Endothelial cell of umbilical vein (primary cell): ENCODE measurements at regions not wholly inside any gene's neighbourhood (a gene's known extent, or its start where the extent isn't known, plus 50 kb on each side); places are given as distances from the start of the nearest gene placed in this dataset.

Source experiments
- BruUV-seq: library from RNA; stranded (reverse); fragments of 400-500 nt; replicated peaks from 2 replicates; lab custom pipeline; 2021; lab: Mats Ljungman, UMichigan
- CTCF ChIA-PET: fragments of 300-600, 350-600 bp; sonication (Branson Sonifier 250); formaldehyde crosslinking; loops from one replicate; lab custom pipeline; 2021; ENCODE audit warnings: antibody characterized with exemption, inconsistent platforms; lab: Charles Lee
- POLR2A ChIA-PET: fragments of 300-600, 350-600 bp; sonication (Branson Sonifier 250); formaldehyde crosslinking; loops from one replicate; lab custom pipeline; 2021; ENCODE audit warnings: antibody characterized with exemption, inconsistent platforms; lab: Charles Lee
- DNase-seq: peaks from one replicate; pipeline ENCODE4 v3.0.0-alpha.2; 2011; ENCODE audit warnings: low read depth, low spot score
- FAIRE-seq: peaks from 2 replicates; lab custom pipeline; 2011; peaks lifted over from hg19 to GRCh38; lab: Jason Lieb, UNC
- H2AFZ ChIP-seq: 2 replicates; pipeline ENCODE4 v1.6.0; 2012; ENCODE audit warnings: low read depth, low read length, control low read depth, inconsistent platforms
- H3K27ac ChIP-seq: 2 replicates; pipeline ENCODE4 v1.5.1; 2011; ENCODE audit warnings: low read depth, mild to moderate bottlenecking, control low read depth, low read length, moderate library complexity; ENCODE audit not compliant: insufficient read depth
- H3K27me3 ChIP-seq, 2 experiments: 2 replicates each; pipeline versions ENCODE4 v1.6.0 to v1.6.1; 2011; ENCODE audit warnings: low read length in 2 of 2, mixed read lengths in 1 of 2; ENCODE audit not compliant: control insufficient read depth in 2 of 2, insufficient read depth in 2 of 2
- H3K36me3 ChIP-seq, 2 experiments: 2 replicates in 1 of 2; 3 replicates in 1 of 2; pipeline ENCODE4 v1.5.1; 2011; ENCODE audit warnings: low read length in 2 of 2, mild to moderate bottlenecking in 1 of 2, moderate library complexity in 1 of 2; ENCODE audit not compliant: control insufficient read depth in 2 of 2, insufficient read depth in 2 of 2; ENCODE audit errors: extremely low read depth in 1 of 2
- H3K4me1 ChIP-seq: 3 replicates; pipeline ENCODE4 v1.5.1; 2011; ENCODE audit warnings: mild to moderate bottlenecking, low read length; ENCODE audit not compliant: control insufficient read depth, insufficient read depth; ENCODE audit errors: extremely low read depth
- H3K4me2 ChIP-seq: 2 replicates; pipeline ENCODE4 v1.6.1; 2011; ENCODE audit warnings: low read length, control low read depth, mixed read lengths; ENCODE audit not compliant: insufficient read depth
- H3K4me3 ChIP-seq, 3 experiments: fragments of 200-600 bp in 1 of 3; sonication (generic), shearing (Covaris generic) in 1 of 3; replicated peaks in 1 of 3; 2 replicates each; pipeline ENCODE4 v1.5.1; 2011 to 2016; ENCODE audit warnings: control low read depth in 3 of 3, low read length in 3 of 3, mild to moderate bottlenecking in 2 of 3, inconsistent platforms in 1 of 3, low read depth in 1 of 3, moderate library complexity in 1 of 3; ENCODE audit not compliant: insufficient read depth in 1 of 3
- H3K79me2 ChIP-seq: 2 replicates; pipeline ENCODE4 v1.6.0; 2012; ENCODE audit warnings: low read length, inconsistent platforms; ENCODE audit not compliant: control insufficient read depth, insufficient read depth
- H3K9ac ChIP-seq: replicated peaks from 2 replicates; pipeline ENCODE3; 2011; ENCODE audit warnings: low read length, control low read depth; ENCODE audit not compliant: insufficient read depth; ENCODE audit errors: extremely low read depth
- H3K9me1 ChIP-seq: replicated peaks from 3 replicates; pipeline ENCODE4 v1.6.0; 2011; ENCODE audit warnings: mild to moderate bottlenecking, low read length; ENCODE audit not compliant: control insufficient read depth, insufficient read depth; ENCODE audit errors: extremely low read depth
- H3K9me3 ChIP-seq: replicated peaks from 2 replicates; pipeline ENCODE4 v1.5.1; 2012; ENCODE audit warnings: low read length, inconsistent platforms; ENCODE audit not compliant: control insufficient read depth, insufficient read depth
- H4K20me1 ChIP-seq: replicated peaks from 2 replicates; pipeline ENCODE3; 2011; ENCODE audit warnings: mild to moderate bottlenecking, low read length; ENCODE audit not compliant: control insufficient read depth, insufficient read depth; ENCODE audit errors: extremely low read depth
- CTCF ChIP-seq, 2 donors: IDR thresholded peaks; 1 replicate in 1 of 2; 2 replicates in 1 of 2; pipeline ENCODE4 v1.5.1; 2011; ENCODE audit warnings: low read length in 2 of 2, mild to moderate bottlenecking in 2 of 2, moderate library complexity in 2 of 2, control low read depth in 1 of 2, inconsistent platforms in 1 of 2, low read depth in 1 of 2; ENCODE audit not compliant: insufficient read depth in 1 of 2; ENCODE audit errors: extremely low read depth in 1 of 2
- EZH2 ChIP-seq: IDR thresholded peaks from 2 replicates; pipeline ENCODE4 v1.6.1; 2012; ENCODE audit warnings: borderline replicate concordance, low read depth, mild to moderate bottlenecking, moderate library complexity, low read length, inconsistent platforms; ENCODE audit not compliant: severe bottlenecking
- FOS ChIP-seq: IDR thresholded peaks from 2 replicates; pipeline ENCODE4 v1.6.1; 2011; ENCODE audit warnings: mild to moderate bottlenecking, low read length, moderate library complexity, borderline replicate concordance; ENCODE audit not compliant: insufficient read depth
- GATA2 ChIP-seq: IDR thresholded peaks from 2 replicates; pipeline ENCODE4 v1.7.0; 2011; ENCODE audit warnings: low read depth, mild to moderate bottlenecking, moderate library complexity, mixed read lengths, low read length; ENCODE audit not compliant: insufficient read length, insufficient read depth
- JUN ChIP-seq: IDR thresholded peaks from 2 replicates; pipeline ENCODE4 v1.6.1; 2011; ENCODE audit warnings: borderline replicate concordance, low read depth; ENCODE audit not compliant: insufficient read length, insufficient read depth
- MAX ChIP-seq: IDR thresholded peaks from 2 replicates; pipeline ENCODE4 v1.6.1; 2011; ENCODE audit not compliant: insufficient read depth, insufficient read length
- MYC ChIP-seq: IDR thresholded peaks from one replicate; pipeline ENCODE4 v1.6.1; 2011; ENCODE audit warnings: mild to moderate bottlenecking, low read depth, low read length
- POLR2A ChIP-seq: IDR thresholded peaks from 2 replicates; pipeline ENCODE4 v1.6.1; 2012; ENCODE audit warnings: low read depth, mild to moderate bottlenecking, control low read depth, low read length
- POLR2AphosphoS5 ChIP-seq: IDR thresholded peaks from 2 replicates; pipeline ENCODE4 v1.6.1; 2012; ENCODE audit warnings: low read depth, mild to moderate bottlenecking, control low read depth, low read length, moderate library complexity; ENCODE audit not compliant: insufficient read depth
- dilution Hi-C: fragments of 300-500 bp; cut with MboI; formaldehyde crosslinking; loops from one replicate; pipeline ENCODE4 v1.15.0; 2019; ENCODE audit warnings: low sequenced_read_pairs; ENCODE audit not compliant: extremely low pct_ligation_motif_present
- intact Hi-C: fragments of 100-400 bp; cut with micrococcal nuclease; formaldehyde crosslinking; loops from one replicate; pipeline ENCODE4 v1.10.0; 2022

- no peak overlapping the region for H3K27ac ChIP-seq
- H3K4me2 ChIP-seq: no peak overlapping the region
- H3K9me1 ChIP-seq: no peaks in the 10 kb centered on the region
- no peaks in the 10 kb centered on the region for H3K79me2 ChIP-seq
- dilution Hi-C loops: no loop called here
- no peaks in the 10 kb centered on the region for H3K4me1 ChIP-seq
- intact Hi-C loops: no loop called here
- no peak for FAIRE-seq
- POLR2A ChIA-PET: no interaction called here
- no peak overlapping the region for H2AFZ ChIP-seq
- H3K36me3 ChIP-seq: no peaks in the 10 kb centered on the region
- no peak for DNase-seq
- CTCF ChIA-PET: no interaction called here
- H3K4me3 ChIP-seq: no peak overlapping the region
- H3K9me3 ChIP-seq: no peaks in the 10 kb centered on the region
- no peaks in the 10 kb centered on the region for H4K20me1 ChIP-seq
- no peaks in the 10 kb centered on the region for H3K27me3 ChIP-seq
- no TSS peak for BruUV-seq
- no peak overlapping the region for H3K9ac ChIP-seq
- TF ChIP-seq POLR2AphosphoS5 (no peak), FOS (no peak), EZH2 (no peak), POLR2A (no peak), MYC (no peak), JUN (no peak), GATA2 (no peak), MAX (no peak), CTCF (IDR thresholded peaks at IDR 0.05; ENCODE audit: extremely low read depth in 1 of 2, insufficient read depth in 1 of 2, low read depth in 1 of 2, low read length in 2 of 2) (no peak)
Observed at GRCh38 chr13:60944863-60945262, 470.8 kb downstream of the PCDH20 start.
